ENCODE measurements at regions not wholly inside any gene's neighbourhood (a gene's known extent, or its start where the extent isn't known, plus 50 kb on each side); places are given as distances from the start of the nearest gene placed in this dataset.

DNA sequence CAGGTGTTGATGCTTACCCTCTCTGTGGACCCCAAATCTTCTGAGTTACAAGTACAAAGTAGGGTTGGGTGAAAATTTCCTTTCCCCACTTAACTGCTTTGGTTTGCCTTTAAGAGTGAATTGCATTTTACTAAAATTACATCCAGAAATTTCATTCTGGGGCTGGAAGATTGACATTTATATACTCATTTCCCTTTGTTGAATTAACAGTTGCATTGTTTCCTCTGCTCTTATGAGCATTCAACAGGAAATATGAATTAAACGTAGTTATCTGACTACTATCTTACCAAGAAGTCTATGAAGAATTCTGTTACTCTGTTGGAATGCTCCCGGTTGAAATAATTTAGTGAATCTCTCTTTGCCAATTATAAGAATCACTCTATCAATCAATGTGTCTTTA is 1231.1 kb upstream of the NXPH2 start:
- no peak for ATAC-seq (ENCODE audit: low read depth)
- H3K27ac Mint-ChIP-seq = no peak overlapping the region
- intact Hi-C loops (cut with micrococcal nuclease) = no loop called here
- ChIA-PET POLR2A (no interaction called here), CTCF (no interaction called here)
- TF ChIP-seq CTCF (IDR thresholded peaks at IDR 0.05) = no peak
- no peaks in the 10 kb centered on the region for H3K36me3 Mint-ChIP-seq (ENCODE audit: low read depth)
- H3K9me3 Mint-ChIP-seq = peaks cover 6% of the 10 kb centered on the region
- no peaks in the 10 kb centered on the region for H3K27me3 Mint-ChIP-seq
- no peaks in the 10 kb centered on the region for H3K4me1 Mint-ChIP-seq
- H3K4me3 Mint-ChIP-seq = no peak overlapping the region
- no peak for DNase-seq

DNA sequence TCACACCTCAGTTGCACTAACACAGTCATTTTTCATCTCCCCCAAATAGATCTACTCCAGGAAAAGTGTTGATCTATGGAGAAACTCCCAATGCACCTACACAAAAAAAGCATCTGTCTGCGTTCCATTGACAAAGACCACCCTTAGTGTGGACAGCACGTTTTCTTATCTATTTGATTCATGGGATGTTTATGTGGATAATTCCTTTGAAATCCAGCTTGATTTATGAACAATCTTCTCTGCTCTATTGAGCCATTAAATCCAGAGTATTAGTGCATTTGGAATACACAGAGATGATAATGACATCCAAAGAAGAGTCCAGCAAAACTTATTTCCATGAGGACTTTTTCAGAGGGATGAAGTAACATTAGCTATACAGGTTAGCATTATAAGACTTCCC is 1221.9 kb upstream of the NXPH2 start:
- POLR2A ChIA-PET = no interaction called here
- H3K27ac Mint-ChIP-seq = no peak overlapping the region
- H3K36me3 Mint-ChIP-seq (ENCODE audit: low read depth) = no peaks in the 10 kb centered on the region
- TF ChIP-seq CTCF (IDR thresholded peaks at IDR 0.05) = no peak
- ATAC-seq (ENCODE audit: low read depth) (no peak), DNase-seq (no peak)
- H3K4me3 Mint-ChIP-seq = no peak overlapping the region
- CTCF ChIA-PET = no interaction called here
- peaks cover under 1% of the 10 kb centered on the region for H3K9me3 Mint-ChIP-seq
- H3K27me3 Mint-ChIP-seq = no peaks in the 10 kb centered on the region
- intact Hi-C loops (cut with micrococcal nuclease) = no loop called here
- no peaks in the 10 kb centered on the region for H3K4me1 Mint-ChIP-seq

- Mint-ChIP-seq H3K36me3 (ENCODE audit: low read depth) (no peaks in the 10 kb centered on the region), H3K27ac (no peak overlapping the region), H3K4me3 (no peak overlapping the region), H3K4me1 (no peaks in the 10 kb centered on the region), H3K9me3 (peaks cover 9% of the 10 kb centered on the region), H3K27me3 (no peaks in the 10 kb centered on the region)
- no peak for DNase-seq
- ChIA-PET POLR2A (no interaction called here), CTCF (no interaction called here)
- intact Hi-C loops (cut with micrococcal nuclease) = no loop called here
- no peak for TF ChIP-seq CTCF (IDR thresholded peaks at IDR 0.05)
- ATAC-seq (ENCODE audit: low read depth) = no peak
Measured at GRCh38 chr2:139992711-139993345, 1212.6 kb upstream of the NXPH2 start.

DNA sequence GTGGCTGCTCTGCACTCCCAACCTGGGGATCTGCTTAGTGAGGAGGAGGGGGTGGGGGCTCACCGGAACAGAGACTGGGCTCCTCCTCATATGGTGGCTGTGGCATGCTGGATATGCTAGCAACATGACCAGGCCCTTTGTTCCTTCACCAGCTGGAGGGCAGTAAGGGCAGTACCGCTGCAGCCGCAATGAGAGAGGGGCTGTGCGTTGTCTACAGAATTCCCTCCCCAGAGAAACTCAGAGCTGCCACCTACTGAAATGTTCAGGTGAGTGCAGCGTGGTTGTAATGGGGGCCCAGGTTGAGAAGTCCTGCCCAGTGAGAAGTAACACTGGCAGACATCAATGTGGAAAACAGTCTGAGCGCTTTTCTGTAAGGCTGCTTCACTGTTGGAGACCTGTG is 1211.9 kb upstream of the NXPH2 start:
- H3K27ac Mint-ChIP-seq = no peak overlapping the region
- DNase-seq (no peak), ATAC-seq (ENCODE audit: low read depth) (no peak)
- no peaks in the 10 kb centered on the region for H3K27me3 Mint-ChIP-seq
- H3K9me3 Mint-ChIP-seq = peaks cover 11% of the 10 kb centered on the region
- no peak overlapping the region for H3K4me3 Mint-ChIP-seq
- H3K4me1 Mint-ChIP-seq = no peaks in the 10 kb centered on the region
- TF ChIP-seq CTCF (IDR thresholded peaks at IDR 0.05) = no peak
- CTCF ChIA-PET = no interaction called here
- H3K36me3 Mint-ChIP-seq (ENCODE audit: low read depth) = no peaks in the 10 kb centered on the region
- POLR2A ChIA-PET = no interaction called here
- intact Hi-C loops (cut with micrococcal nuclease) = no loop called here

DNA sequence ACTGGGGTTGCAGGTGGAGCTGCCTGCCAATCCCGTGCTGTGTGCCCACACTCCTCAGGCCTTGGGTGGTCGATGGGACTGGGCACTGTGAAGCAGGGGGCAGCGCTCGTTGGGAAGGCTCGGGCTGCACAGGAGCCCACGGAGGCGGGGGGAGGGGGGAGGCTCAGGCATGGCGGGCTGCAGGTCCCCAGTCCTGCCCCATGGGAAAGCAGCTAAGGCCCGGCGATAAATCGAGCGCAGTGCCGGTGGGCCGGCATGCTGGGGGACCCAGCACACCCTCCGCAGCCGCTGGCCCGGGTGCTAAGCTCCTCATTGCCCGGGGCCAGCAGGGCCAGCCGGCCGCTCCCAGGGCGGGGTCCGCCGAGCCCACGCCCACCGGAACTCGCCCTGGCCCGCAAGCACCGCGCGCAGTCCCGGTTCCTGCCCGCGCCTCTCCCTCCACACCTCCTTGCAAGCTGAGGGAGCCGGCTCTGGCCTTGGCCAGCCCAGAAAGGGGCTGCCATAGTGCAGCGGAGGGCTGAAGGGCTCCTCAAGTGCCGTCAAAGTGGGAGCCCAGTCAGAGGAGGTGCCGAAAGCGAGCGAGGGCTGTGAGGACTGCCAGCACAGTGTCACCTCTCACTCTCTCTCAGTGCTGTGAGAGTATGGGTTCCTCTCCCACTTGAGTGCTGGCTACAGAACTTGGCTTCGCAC is 1210.6 kb upstream of the NXPH2 start:
- no peaks in the 10 kb centered on the region for H3K36me3 Mint-ChIP-seq (ENCODE audit: low read depth)
- DNase-seq (no peak), ATAC-seq (ENCODE audit: low read depth) (no peak)
- ChIA-PET CTCF (no interaction called here), POLR2A (no interaction called here)
- peaks cover 11% of the 10 kb centered on the region for H3K9me3 Mint-ChIP-seq
- no peak overlapping the region for H3K27ac Mint-ChIP-seq
- H3K27me3 Mint-ChIP-seq = no peaks in the 10 kb centered on the region
- no peak for TF ChIP-seq CTCF (IDR thresholded peaks at IDR 0.05)
- intact Hi-C loops (cut with micrococcal nuclease) = no loop called here
- H3K4me3 Mint-ChIP-seq = no peak overlapping the region
- no peaks in the 10 kb centered on the region for H3K4me1 Mint-ChIP-seq

All from activated B cell treated with CpG ODN at 0.5 μM for 24 hours (primary cell).